GM10248 (cell line): ENCODE measurements at regions not wholly inside any gene's neighbourhood (a gene's known extent, or its start where the extent isn't known, plus 50 kb on each side); places are given as distances from the start of the nearest gene placed in this dataset.
"Not testable (repeated sequence)": the region's sequence is repeated elsewhere in the genome, so short reads cannot be mapped to it uniquely, and the experiment has no call there.

Experiments used
- CTCF ChIA-PET: fragments of 300-600 bp; sonication (Branson Sonifier 250); formaldehyde crosslinking; extraction: SDS; loops from one replicate; lab custom pipeline; 2021; ENCODE audit warnings: antibody characterized with exemption; lab: Yijun Ruan, JAX
- POLR2A ChIA-PET: fragments of 350-650 bp; sonication (Branson Sonifier 250); formaldehyde crosslinking; extraction: SDS; loops from one replicate; lab custom pipeline; 2020; ENCODE audit warnings: antibody characterized with exemption; lab: Yijun Ruan, JAX
- DNase-seq: peaks from one replicate; pipeline ENCODE4 v3.0.0; 2012; ENCODE audit errors: extremely low spot score
- CTCF ChIP-seq: IDR thresholded peaks from 2 replicates; pipeline ENCODE4 v1.5.1; 2012; ENCODE audit warnings: mild to moderate bottlenecking, low read depth; ENCODE audit errors: extremely low read depth, missing control alignments, control extremely low read depth

DNA sequence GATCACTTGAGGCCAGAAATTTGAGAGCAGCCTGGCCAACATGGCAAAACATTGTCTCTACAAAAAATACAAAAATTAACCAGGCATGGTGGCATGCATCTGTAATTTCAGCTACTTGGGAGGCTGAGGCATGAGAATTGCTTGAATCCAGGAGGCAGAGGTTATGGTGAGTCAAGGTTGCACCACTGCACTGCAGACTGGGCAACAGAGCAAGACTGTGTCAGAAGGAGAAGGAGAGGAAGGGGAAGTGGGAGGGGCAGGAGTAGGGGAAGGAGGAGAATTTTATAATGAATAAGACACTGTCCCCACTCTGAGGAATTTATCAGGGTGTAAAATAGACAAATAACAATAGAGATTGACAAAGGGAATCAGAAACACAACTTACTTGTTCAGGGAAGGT is 440.6 kb upstream of the DYNLRB2 start:
- DNase-seq: no peak
- POLR2A ChIA-PET: no interaction called here
- CTCF ChIA-PET: no interaction called here
- no peak for TF ChIP-seq CTCF

DNA sequence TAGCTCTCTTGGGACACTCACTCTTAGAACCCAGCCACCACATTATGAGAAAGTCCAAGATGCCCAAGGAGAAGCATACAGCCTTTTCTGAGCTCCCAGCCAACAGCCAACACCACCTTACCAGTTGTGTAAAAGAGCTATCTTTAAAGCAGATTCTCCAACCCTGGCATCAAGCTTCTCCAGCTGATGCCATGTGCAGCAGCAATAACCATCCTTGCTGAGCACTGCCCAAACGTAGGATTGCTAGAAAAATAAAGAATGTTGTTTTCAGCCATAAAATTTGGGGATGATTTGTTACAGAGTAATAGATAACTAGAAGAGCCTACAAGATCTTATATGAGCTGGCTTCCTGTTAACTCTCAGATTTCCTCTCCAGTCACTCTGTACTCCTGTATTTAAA is 443.7 kb upstream of the DYNLRB2 start:
- ChIA-PET POLR2A (no interaction called here), CTCF (interaction anchor here (1.6 kb wide), 1 partner anchor 25 kb away, joined by 5 read pairs; no protein-coding TSS in a partner anchor)
- DNase-seq: no peak

GRCh38 chr16:80092681-80093080 is 448.1 kb upstream of the DYNLRB2 start:
- no peak for DNase-seq
- ChIA-PET POLR2A (no interaction called here), CTCF (no interaction called here)
- TF ChIP-seq CTCF: no peak

More for the DNA sequence above, 443.7 kb upstream of the DYNLRB2 start:
- TF ChIP-seq CTCF: no peak

GRCh38 chr16:80091453-80091852 is 449.3 kb upstream of the DYNLRB2 start:
- DNase-seq, CTCF ChIA-PET, POLR2A ChIA-PET: not testable (repeated sequence)

DNA sequence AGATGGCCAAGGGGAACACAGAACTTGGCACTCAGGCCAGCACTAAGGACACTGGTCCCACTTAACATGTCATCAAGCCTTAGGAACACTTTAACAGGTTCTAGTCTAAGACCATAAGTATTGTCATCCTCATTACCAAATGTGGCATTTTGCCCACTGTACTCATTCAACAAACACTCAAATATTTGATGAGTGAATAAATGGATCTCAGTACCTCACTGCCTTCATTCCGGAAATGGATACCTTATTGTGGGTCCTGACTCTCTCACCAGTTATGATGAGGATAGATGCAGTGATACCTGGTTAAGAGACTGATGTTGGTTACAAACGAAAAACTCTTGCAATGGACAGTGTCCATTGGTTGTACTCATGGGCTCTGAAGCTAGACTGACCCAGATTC is 455.2 kb upstream of the DYNLRB2 start:
- no peak for DNase-seq
- no peak for TF ChIP-seq CTCF
- ChIA-PET CTCF (no interaction called here), POLR2A (no interaction called here)

DNA sequence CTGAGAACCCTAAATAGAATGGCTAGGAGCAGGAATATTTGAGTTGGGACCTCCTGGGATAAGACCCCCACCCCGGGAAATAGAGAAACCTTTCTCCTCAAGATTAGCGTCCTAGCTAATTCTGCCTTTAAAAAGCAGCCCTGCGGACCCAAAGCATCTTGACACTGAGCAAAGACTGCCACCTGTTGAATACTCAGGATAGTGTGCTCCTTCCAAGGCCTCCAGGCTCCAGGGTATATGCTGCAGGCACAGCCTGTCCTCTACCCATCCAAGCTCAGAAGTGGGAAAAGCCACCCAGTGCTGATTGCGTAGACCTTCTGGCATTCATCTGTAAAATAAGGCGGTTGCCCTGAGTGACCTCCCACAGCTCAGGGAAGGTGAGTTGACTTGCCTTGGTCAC is 456.2 kb upstream of the DYNLRB2 start:
- DNase-seq: no peak
- ChIA-PET CTCF (interaction anchor here (1.0 to 1.3 kb wide), 2 partner anchors 11 to 316 kb away, joined by 3 to 5 read pairs; no protein-coding TSS in a partner anchor), POLR2A (no interaction called here)
- TF ChIP-seq CTCF: no peak

DNA sequence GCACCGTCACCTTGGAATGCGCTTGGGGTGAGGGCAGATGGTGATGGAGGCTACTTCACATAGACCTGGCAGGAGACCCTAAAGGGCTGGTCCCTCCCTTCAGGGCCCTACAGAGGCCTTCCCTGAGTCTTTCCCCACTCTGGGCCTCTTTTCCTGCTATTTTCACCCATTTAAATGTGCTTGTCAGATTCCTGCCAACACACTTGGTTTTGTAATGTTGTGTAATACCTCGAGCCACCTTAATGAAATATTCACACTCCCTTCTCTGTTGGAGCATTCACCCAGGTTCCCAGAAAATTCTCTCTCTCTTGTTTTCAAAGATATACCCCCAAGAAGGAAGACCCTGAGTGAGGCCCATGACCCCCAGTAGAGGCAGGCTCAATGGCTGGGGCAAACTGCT is 456.6 kb upstream of the DYNLRB2 start:
- CTCF ChIA-PET: interaction anchor here (1.0 to 1.3 kb wide), 2 partner anchors 12 to 315 kb away, joined by 3 to 5 read pairs; no protein-coding TSS in a partner anchor

More for the DNA sequence above, 456.6 kb upstream of the DYNLRB2 start:
- no peak for DNase-seq
- TF ChIP-seq CTCF: no peak
- POLR2A ChIA-PET: no interaction called here
